Activated T-helper 17 cell treated with anti-CD3 and anti-CD28 coated beads, Interleukin-2, amount 50 U/mL, for 72 hours (primary cell): ENCODE measurements at regions not wholly inside any gene's neighbourhood (a gene's known extent, or its start where the extent isn't known, plus 50 kb on each side); places are given as distances from the start of the nearest gene placed in this dataset.
"Not testable (repeated sequence)": the region's sequence is repeated elsewhere in the genome, so short reads cannot be mapped to it uniquely, and the experiment has no call there.

Experiments used
- ATAC-seq: fragments of 150-1000 bp; cut with Tn5 transposase; replicated peaks from 2 replicates; pipeline ENCODE4 v1.10.0; 2021; ENCODE audit warnings: mild to moderate bottlenecking, moderate library complexity
- H3K27ac Mint-ChIP-seq: one replicate; pipeline ENCODE4 v1.8.0; 2022; ENCODE audit warnings: mixed read lengths
- H3K27me3 Mint-ChIP-seq: one replicate; pipeline ENCODE4 v1.8.0; 2022; ENCODE audit warnings: mixed read lengths
- H3K36me3 Mint-ChIP-seq: one replicate; pipeline ENCODE4 v1.8.0; 2022; ENCODE audit warnings: low read depth, mild to moderate bottlenecking, mixed read lengths
- H3K4me1 Mint-ChIP-seq: one replicate; pipeline ENCODE4 v1.8.0; 2022; ENCODE audit warnings: mixed read lengths
- H3K4me3 Mint-ChIP-seq: one replicate; pipeline ENCODE4 v1.8.0; 2022; ENCODE audit warnings: mild to moderate bottlenecking, mixed read lengths
- H3K9me3 Mint-ChIP-seq: one replicate; pipeline ENCODE4 v1.8.0; 2022; ENCODE audit warnings: mixed read lengths

DNA sequence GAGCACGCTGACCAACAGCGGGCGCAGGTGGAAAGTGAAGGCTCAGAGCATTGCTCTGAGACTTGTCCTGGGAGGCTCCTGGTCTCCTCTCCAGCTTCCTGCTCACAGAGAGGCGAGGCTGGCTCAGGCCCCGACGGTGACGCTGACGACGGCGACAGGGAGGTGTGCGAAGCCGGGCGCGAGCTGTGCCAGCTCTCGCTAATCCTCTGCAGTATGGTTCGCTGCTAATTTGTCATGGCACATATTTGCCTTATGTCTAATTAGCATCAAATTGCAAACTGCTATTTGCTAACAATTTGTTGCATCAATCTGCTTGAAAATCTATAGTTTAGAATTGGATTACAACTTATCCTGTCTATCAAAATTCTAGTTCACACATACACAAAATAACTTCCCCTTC is 469.8 kb upstream of the ZNF507 start:
- peaks cover 4% of the 10 kb centered on the region for H3K9me3 Mint-ChIP-seq
- H3K27me3 Mint-ChIP-seq, result peaks cover 6% of the 10 kb centered on the region

DNA sequence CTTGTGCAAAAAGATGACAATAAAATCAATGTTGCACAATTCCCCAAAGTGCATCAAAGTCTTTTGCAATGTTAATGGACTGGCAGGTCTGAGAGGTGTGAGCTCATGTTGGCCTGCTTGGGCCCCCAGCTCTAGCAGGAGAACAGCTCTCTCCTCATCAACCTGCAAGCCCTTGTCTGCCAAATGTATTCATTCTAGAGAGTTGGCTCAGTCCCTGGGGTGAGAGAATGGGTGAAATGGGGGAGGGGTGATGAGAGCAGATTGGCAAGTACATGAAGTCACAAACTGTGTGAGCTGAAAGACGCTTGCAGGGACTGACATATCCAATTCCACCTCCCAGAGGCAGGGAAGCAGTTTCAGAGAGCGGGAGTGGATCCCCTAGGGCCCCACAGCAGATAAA is 465.1 kb upstream of the ZNF507 start:
- no peaks in the 10 kb centered on the region for H3K4me1 Mint-ChIP-seq
- no peaks in the 10 kb centered on the region for H3K36me3 Mint-ChIP-seq
- no peak overlapping the region for H3K27ac Mint-ChIP-seq
- H3K9me3 Mint-ChIP-seq, result peaks cover 4% of the 10 kb centered on the region
- H3K27me3 Mint-ChIP-seq, result no peaks in the 10 kb centered on the region
- no peak for ATAC-seq
- no peak overlapping the region for H3K4me3 Mint-ChIP-seq

More for the DNA sequence above, 469.8 kb upstream of the ZNF507 start:
- Mint-ChIP-seq H3K27ac (no peak overlapping the region), H3K36me3 (no peaks in the 10 kb centered on the region), H3K4me3 (no peak overlapping the region), H3K4me1 (no peaks in the 10 kb centered on the region)
- no peak for ATAC-seq

DNA sequence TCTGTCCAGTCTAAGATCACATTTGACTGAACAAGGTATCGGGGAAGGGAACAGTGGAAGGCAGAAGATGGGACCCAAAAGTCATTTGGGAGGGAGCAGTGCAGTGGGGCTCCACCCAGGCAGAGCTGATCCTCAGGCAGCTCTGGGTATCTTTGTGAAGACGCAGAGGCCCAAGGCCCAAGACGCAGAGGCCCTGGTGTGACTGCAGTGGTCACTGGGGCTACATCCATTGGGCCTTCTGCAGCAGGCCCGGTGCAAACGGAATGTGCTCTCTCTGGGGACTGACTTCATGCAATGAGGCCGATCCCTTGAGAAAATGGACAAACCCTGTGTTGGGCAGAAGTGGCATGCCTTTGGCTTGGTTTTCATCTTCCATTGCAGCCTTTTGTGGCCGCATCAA is 463.4 kb upstream of the ZNF507 start:
- ATAC-seq, result no peak
- Mint-ChIP-seq H3K27ac (no peak overlapping the region), H3K9me3 (peaks cover 4% of the 10 kb centered on the region), H3K36me3 (no peaks in the 10 kb centered on the region), H3K4me1 (no peaks in the 10 kb centered on the region), H3K27me3 (no peaks in the 10 kb centered on the region), H3K4me3 (no peak overlapping the region)

DNA sequence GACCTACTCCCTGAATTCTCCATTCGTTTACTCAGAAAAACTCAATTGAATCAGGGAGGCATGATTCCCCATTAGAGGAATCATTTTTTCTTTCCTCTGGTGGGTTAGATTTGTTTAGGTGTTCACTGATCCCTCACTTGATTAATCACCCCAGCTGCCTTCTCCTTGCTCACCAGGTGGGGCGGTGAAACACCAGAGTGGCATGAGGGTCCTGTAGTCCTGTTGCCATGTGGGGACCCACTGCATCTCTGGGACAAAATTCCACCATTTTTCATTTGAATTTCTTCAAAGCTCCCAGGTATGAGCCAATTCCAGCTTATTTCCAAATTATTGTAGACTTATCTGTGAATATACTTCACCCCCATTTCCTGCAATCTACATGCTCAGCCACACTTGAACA is 462.7 kb upstream of the ZNF507 start:
- Mint-ChIP-seq H3K27ac (no peak overlapping the region), H3K9me3 (peaks cover 4% of the 10 kb centered on the region), H3K36me3 (no peaks in the 10 kb centered on the region)

DNA sequence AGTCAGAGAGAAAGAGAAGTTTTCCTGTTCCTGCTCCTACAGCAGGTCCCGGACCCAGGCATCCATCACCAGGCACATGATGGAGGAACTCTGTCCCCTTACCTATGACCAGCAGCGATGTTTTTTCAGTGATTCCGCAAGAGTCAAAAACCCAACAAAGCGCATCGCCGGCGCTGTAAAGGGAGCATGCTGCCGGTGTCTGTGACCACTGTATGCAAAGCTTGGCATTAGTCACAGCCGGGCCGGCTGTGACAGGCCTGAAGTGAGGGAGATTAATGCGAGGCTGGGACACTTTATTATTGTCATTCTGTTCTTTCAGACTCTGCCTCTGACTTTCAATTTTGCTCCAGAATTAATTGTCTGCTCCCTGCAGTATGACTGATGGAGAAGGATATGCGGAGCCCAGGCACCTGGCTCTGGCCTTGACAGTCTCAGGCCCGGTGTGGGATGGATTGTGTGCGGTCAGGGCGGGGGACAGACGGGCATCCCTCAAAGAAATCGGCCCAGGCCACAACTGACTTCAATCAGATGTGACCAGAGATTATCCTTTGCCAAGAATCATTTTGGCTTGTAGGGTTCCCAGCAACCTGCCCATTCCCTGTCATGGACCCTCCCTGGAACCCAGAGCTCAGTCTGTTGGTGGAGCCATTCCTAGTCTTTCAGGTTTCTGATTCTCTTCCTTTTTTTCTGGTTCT is 462.0 kb upstream of the ZNF507 start:
- no peak for ATAC-seq
- H3K4me1 Mint-ChIP-seq, result no peaks in the 10 kb centered on the region
- H3K36me3 Mint-ChIP-seq, result no peaks in the 10 kb centered on the region
- peaks cover 4% of the 10 kb centered on the region for H3K9me3 Mint-ChIP-seq
- H3K27ac Mint-ChIP-seq, result no peak overlapping the region
- H3K27me3 Mint-ChIP-seq, result no peaks in the 10 kb centered on the region
- no peak overlapping the region for H3K4me3 Mint-ChIP-seq

More for the DNA sequence above, 462.7 kb upstream of the ZNF507 start:
- no peak overlapping the region for H3K4me3 Mint-ChIP-seq
- H3K27me3 Mint-ChIP-seq, result no peaks in the 10 kb centered on the region
- no peak for ATAC-seq
- no peaks in the 10 kb centered on the region for H3K4me1 Mint-ChIP-seq

DNA sequence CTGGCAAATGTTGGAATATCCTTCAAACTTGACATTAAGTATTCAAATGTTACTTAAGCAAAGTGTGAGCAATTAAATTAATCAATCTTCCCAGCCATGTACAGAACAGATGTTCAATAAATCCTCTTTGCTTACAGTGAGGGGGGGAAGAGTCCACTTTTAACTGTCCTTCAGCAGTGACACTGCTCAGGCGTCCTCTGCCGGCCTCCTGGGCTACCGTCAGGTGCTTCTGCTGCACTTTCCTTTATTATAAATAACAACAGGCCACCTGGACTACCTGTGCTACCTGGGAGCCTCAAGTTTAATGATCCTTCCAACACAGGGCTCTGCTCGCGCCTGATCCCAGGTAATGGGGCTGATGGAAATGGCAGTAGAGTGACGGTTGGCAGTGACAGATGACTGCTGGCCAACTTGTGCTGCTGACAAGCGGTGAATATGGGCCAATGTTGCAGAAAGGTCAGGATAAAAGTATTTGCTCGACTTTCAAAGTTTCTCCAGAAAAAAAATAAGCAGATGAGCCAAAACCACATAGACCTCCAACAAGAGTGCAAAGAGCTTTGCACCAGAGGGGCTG is 460.0 kb upstream of the ZNF507 start:
- H3K4me3 Mint-ChIP-seq, result no peak overlapping the region

DNA sequence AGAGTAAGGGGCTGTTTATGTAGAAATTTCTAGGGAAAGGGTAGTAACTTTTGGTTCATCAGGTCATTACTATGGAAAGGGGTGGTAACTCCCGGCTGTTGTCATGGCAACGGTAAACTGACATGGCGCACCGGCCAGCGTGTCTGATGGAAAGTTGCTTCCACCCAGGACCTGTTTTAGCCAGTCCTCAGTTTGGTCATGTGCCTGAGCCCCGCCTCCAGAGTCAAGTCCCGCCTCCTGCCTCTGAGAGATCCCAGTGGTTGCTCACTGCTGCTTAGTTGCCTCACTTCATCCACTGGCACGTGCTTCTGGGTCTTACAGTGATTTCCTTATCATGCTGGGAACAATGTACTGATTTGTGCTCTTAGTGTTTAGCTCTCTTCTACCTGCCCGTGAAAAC is 455.2 kb upstream of the ZNF507 start:
- H3K4me3 Mint-ChIP-seq, result no peak overlapping the region
- no peaks in the 10 kb centered on the region for H3K4me1 Mint-ChIP-seq
- H3K27ac Mint-ChIP-seq, result no peak overlapping the region
- H3K9me3 Mint-ChIP-seq, result peaks cover 13% of the 10 kb centered on the region
- H3K36me3 Mint-ChIP-seq, result no peaks in the 10 kb centered on the region
- no peaks in the 10 kb centered on the region for H3K27me3 Mint-ChIP-seq
- no peak for ATAC-seq

More for the DNA sequence above, 460.0 kb upstream of the ZNF507 start:
- Mint-ChIP-seq H3K27me3 (no peaks in the 10 kb centered on the region), H3K27ac (no peak overlapping the region), H3K4me1 (no peaks in the 10 kb centered on the region), H3K36me3 (no peaks in the 10 kb centered on the region), H3K9me3 (peaks cover 4% of the 10 kb centered on the region)
- ATAC-seq, result no peak

DNA sequence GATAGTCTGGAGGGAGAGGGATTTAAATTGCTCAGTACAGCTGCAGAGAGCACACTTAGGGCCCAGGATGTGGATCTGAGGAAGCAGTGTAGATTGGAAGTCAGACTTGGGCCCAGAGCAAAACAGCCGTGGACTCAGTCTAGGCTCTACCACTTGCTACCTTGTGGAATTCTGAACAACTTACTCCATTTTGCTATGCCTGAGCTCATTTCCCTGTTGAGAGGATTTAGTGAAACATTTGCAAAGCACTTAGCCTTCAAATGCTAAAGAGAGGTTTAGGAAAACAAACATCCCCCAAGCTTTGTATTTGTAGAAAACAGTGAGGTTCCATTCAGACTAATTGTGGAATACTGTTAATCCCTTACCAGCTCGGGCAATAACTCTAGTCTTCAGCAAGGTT is 453.4 kb upstream of the ZNF507 start:
- Mint-ChIP-seq H3K9me3 (peaks cover 13% of the 10 kb centered on the region), H3K4me3 (no peak overlapping the region), H3K4me1 (no peaks in the 10 kb centered on the region), H3K27ac (no peak overlapping the region), H3K36me3 (no peaks in the 10 kb centered on the region), H3K27me3 (no peaks in the 10 kb centered on the region)
- no peak for ATAC-seq

DNA sequence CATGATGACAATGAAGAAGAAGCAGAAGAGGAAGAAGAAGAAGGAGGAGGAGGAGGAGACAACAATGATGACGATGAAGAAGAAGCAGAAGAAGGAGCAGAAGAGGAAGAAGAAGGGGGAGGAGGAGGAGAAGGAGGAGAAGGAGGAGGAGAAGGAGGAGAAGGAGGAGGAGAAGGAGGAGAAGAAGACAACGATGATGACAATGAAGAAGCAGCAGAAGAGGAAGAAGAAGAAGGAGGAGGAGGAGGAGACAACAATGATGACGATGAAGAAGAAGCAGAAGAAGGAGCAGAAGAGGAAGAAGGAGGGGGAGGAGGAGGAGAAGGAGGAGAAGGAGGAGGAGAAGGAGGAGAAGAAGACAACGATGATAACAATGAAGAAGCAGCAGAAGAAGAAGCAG is 451.9 kb upstream of the ZNF507 start:
- not testable (repeated sequence) for H3K4me3 Mint-ChIP-seq, H3K27me3 Mint-ChIP-seq, H3K27ac Mint-ChIP-seq, H3K36me3 Mint-ChIP-seq, ATAC-seq, H3K4me1 Mint-ChIP-seq
- H3K9me3 Mint-ChIP-seq, result peaks cover 13% of the 10 kb centered on the region

DNA sequence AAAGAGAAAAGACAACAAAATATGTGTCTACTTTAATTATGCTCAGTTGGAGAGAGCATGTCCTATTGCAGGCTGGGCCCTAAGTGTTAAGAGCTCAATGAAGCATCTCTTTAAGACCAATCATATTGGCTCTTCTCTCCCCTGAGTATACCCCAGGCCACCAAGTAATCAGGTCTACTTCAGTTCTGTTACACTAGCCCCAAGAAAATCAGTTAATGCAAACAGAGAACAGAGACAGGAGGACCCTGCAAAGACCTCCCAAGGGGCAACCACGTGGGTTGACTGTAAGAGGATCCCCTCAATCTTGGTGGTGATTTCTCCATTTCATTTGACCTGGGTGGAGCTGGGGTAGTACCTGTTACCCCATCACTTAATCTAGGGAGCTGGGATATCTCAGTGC is 451.0 kb upstream of the ZNF507 start:
- no peak overlapping the region for H3K27ac Mint-ChIP-seq
- no peaks in the 10 kb centered on the region for H3K4me1 Mint-ChIP-seq
- H3K36me3 Mint-ChIP-seq, result no peaks in the 10 kb centered on the region
- H3K9me3 Mint-ChIP-seq, result peaks cover 13% of the 10 kb centered on the region
- no peak for ATAC-seq
- H3K4me3 Mint-ChIP-seq, result no peak overlapping the region
- H3K27me3 Mint-ChIP-seq, result no peaks in the 10 kb centered on the region

DNA sequence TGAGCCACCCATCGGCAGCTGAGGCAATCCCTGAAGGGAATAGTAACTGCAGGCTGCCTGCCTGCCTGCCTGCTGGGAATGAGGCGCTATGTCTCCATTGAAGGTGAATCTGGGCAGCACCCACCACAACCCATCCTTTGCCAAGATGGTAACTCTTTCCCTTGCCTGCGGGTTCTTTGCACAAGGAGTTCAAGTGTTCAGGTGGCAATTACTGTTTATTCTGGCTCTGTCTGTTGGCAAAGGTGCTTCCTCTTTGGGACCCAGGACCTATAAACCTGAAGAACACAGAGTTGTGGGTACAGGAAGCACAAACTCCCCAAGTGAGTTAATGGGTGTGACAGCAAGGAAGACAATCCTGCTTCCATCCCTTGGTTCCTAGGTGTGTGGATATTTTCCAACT is 448.1 kb upstream of the ZNF507 start:
- ATAC-seq, result no peak
- peaks cover 9% of the 10 kb centered on the region for H3K9me3 Mint-ChIP-seq
- H3K4me3 Mint-ChIP-seq, result no peak overlapping the region
- H3K27ac Mint-ChIP-seq, result no peak overlapping the region
- H3K27me3 Mint-ChIP-seq, result no peaks in the 10 kb centered on the region
- H3K36me3 Mint-ChIP-seq, result no peaks in the 10 kb centered on the region
- H3K4me1 Mint-ChIP-seq, result no peaks in the 10 kb centered on the region

DNA sequence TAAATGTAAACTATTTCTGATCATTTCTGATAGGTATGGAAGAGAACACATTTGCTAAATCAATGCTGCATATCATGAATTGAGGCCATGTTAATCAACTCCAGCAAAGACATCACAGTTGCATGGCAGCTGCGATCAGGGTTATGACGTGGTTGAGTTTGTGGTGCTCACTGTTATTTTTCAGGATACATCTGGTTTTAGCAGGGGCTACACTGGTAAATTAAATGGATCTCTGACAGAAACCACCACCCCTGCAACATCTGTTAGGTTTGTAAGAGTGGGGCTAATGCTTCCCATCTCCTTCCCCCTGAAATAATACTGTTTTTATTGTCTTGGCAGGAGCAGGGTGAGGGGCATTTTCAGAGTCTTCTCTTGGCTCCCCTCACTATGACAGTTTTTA is 444.4 kb upstream of the ZNF507 start:
- Mint-ChIP-seq H3K27ac (no peak overlapping the region), H3K27me3 (peaks cover 7% of the 10 kb centered on the region), H3K4me1 (no peaks in the 10 kb centered on the region), H3K36me3 (no peaks in the 10 kb centered on the region), H3K9me3 (peaks cover 3% of the 10 kb centered on the region), H3K4me3 (no peak overlapping the region)
- no peak for ATAC-seq

DNA sequence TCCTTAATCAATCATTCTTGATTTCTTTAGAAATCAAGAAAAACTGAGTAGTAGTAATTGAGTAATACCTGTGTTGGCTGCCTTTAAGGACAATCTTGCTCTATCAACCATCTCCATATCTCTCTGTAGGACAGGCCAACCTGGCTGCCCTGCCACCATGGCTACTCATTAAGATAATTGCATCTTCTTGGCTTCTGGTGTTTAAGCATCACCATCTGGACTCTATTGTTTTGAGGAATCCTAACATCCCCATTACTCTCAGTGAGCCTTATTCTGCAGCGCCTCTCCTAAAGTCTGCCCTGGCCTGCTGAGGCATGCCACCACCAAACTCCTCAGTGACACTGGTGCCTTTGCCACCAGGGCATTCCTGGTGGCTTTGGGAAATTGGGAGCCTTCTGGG is 442.6 kb upstream of the ZNF507 start:
- Mint-ChIP-seq H3K36me3 (no peaks in the 10 kb centered on the region), H3K4me3 (no peak overlapping the region), H3K4me1 (no peaks in the 10 kb centered on the region), H3K9me3 (peaks cover 6% of the 10 kb centered on the region), H3K27me3 (peaks cover 7% of the 10 kb centered on the region), H3K27ac (no peak overlapping the region)
- ATAC-seq, result no peak

DNA sequence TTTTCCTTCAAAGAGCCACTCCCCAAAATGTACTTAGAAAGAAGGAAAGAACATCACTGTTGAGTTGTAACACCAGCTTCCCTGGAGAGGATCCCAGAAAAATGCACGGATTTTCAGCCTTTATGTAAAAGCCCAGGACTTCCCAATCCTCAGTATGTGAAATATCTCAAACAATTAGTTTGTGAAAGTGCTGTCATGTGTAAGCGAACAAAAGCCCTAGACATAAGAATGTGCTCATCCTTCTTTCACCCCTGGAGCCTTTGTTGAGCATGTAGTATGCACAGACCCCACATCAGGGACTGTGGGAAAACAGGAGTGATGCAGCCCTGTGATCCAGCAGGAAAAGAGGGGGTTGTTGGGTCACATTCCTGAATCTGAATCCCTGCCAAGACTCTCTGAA is 441.4 kb upstream of the ZNF507 start:
- ATAC-seq, result no peak
- H3K4me1 Mint-ChIP-seq, result no peaks in the 10 kb centered on the region
- H3K27ac Mint-ChIP-seq, result no peak overlapping the region
- peaks cover 7% of the 10 kb centered on the region for H3K27me3 Mint-ChIP-seq
- H3K4me3 Mint-ChIP-seq, result no peak overlapping the region
- H3K36me3 Mint-ChIP-seq, result no peaks in the 10 kb centered on the region
- H3K9me3 Mint-ChIP-seq, result peaks cover 6% of the 10 kb centered on the region

DNA sequence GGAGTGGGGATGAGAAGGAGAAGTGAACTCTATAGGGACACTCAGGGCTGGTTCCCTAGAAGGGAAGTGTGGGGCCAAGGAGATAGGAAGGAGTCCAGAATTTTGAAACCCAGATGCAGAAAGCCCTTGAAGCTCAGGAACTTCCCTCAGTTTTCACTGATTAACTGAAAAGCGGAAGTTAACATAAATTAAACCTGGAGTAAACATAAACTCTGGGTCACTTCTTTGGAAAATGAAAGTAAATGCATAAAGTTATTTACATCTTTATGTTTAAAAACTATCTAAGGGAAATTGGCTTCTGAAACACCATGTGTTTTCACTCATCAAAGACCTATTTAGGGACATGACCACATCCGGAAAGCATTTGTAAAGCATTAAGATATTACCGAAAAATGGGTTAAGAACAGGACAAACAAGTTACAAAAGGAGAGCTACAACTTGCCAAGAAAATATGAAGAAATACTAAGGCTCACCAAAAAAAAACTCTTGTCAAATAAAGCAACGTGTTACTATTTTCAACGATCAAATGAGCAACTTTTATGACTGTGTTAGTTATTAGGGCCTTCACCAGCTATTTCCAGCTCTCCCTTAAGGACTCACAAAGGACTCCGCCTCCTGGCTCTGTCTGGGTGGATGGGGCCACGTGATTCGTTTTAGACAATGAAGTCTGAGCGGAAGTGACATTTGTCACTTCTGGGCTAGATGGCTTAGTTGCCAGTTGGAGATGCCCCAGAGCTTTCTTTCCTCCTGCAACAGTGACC is 439.1 kb upstream of the ZNF507 start:
- Mint-ChIP-seq H3K27me3 (peaks cover 7% of the 10 kb centered on the region), H3K4me3 (no peak overlapping the region), H3K27ac (no peak overlapping the region)

More for the DNA sequence above, 439.1 kb upstream of the ZNF507 start:
- ATAC-seq, result no peak
- no peaks in the 10 kb centered on the region for H3K36me3 Mint-ChIP-seq
- peaks cover 6% of the 10 kb centered on the region for H3K9me3 Mint-ChIP-seq
- H3K4me1 Mint-ChIP-seq, result no peaks in the 10 kb centered on the region
